ENCODE measurements at regions not wholly inside any gene's neighbourhood (a gene's known extent, or its start where the extent isn't known, plus 50 kb on each side); places are given as distances from the start of the nearest gene placed in this dataset.
A peak's percentile ranks its signal among the peaks of the same experiment; 100 is the strongest.
"Not testable (repeated sequence)": the region's sequence is repeated elsewhere in the genome, so short reads cannot be mapped to it uniquely, and the experiment has no call there.

- Histone ChIP-seq H3K4me3 (replicated peaks in 1 of 3) (no peak overlapping the region), H3K4me1 (peaks cover 25 to 31% of the 10 kb centered on the region in 2 donors), H3K27me3 (no peaks in the 10 kb centered on the region), H3K36me3 (no peaks in the 10 kb centered on the region), H3K9me3 (no peaks in the 10 kb centered on the region), H3K27ac (peak overlapping the region; percentile 79 to 86 (median 84))
- intact Hi-C loops (cut with DNase I) = no loop called here
- 24 to 36% methylated on average over 1 of the region's 1 CpG for WGBS, 2 donors
- TF ChIP-seq CTCF (IDR thresholded peaks at IDR 0.05) (no peak), POLR2A (IDR thresholded peaks at IDR 0.05) (peak in 1 of 2 donors; percentile 36)
- peak; percentile 68 to 80 for DNase-seq
Measured at GRCh38 chr5:87136096-87136495, 131.6 kb upstream of the RASA1 start.

GRCh38 chr5:87136733-87137132, 130.9 kb upstream of the RASA1 start:
- no peak for DNase-seq
- no peaks in the 10 kb centered on the region for H3K36me3 ChIP-seq
- WGBS, 2 donors = 91 to 93% methylated on average over 1 of the region's 1 CpG
- peak overlapping the region; percentile 79 to 86 (median 84) for H3K27ac ChIP-seq
- no peaks in the 10 kb centered on the region for H3K27me3 ChIP-seq
- H3K4me1 ChIP-seq = peaks cover 25 to 31% of the 10 kb centered on the region in 2 donors
- intact Hi-C loops (cut with DNase I) = no loop called here
- no peak overlapping the region for H3K4me3 ChIP-seq (replicated peaks in 1 of 3)
- no peaks in the 10 kb centered on the region for H3K9me3 ChIP-seq
- TF ChIP-seq POLR2A (IDR thresholded peaks at IDR 0.05) (no peak), CTCF (IDR thresholded peaks at IDR 0.05) (no peak)

DNA sequence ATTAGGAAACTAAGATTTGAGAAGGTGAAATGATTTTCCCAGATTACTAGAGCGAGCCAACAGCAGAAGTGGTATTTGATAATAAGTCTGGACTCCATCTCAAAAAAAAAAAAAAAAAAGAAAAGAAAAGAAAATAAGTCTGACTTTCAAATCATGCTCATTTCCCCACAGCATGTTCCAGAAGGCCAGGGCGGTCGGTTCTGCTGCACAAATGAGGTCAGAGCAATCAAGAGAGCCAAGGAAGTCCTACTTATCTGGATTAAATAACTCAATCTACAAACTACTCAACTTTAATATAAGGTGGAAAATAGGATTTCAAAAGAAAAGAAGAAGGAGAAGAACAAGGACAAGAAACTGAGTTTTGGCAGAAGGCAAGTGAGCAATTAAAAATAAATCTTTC, 130.4 kb upstream of the RASA1 start:
- WGBS, 2 donors = 60 to 62% methylated on average over 3 of the region's 3 CpGs
- intact Hi-C loops (cut with DNase I) = no loop called here
- no peak for TF ChIP-seq POLR2A (IDR thresholded peaks at IDR 0.05)

GRCh38 chr5:87138091-87138805, 129.4 kb upstream of the RASA1 start:
- intact Hi-C loops (cut with DNase I) = no loop called here
- no peak for DNase-seq
- Histone ChIP-seq H3K36me3 (no peaks in the 10 kb centered on the region), H3K4me3 (replicated peaks in 1 of 3) (no peak overlapping the region), H3K27me3 (no peaks in the 10 kb centered on the region), H3K9me3 (no peaks in the 10 kb centered on the region), H3K27ac (peak overlapping the region in 2 of 3 donors; percentile 79 to 86), H3K4me1 (peaks cover 25 to 31% of the 10 kb centered on the region in 2 donors)
- TF ChIP-seq POLR2A (IDR thresholded peaks at IDR 0.05) = no peak
- WGBS, 2 donors = 24 to 40% methylated on average over 2 of the region's 2 CpGs

More for the DNA sequence above, 130.4 kb upstream of the RASA1 start:
- H3K9me3 ChIP-seq = no peaks in the 10 kb centered on the region
- H3K36me3 ChIP-seq = no peaks in the 10 kb centered on the region
- H3K27ac ChIP-seq = peak overlapping the region; percentile 79 to 86 (median 84)
- DNase-seq = peak; percentile 45 to 60
- no peak overlapping the region for H3K4me3 ChIP-seq (replicated peaks in 1 of 3)
- H3K27me3 ChIP-seq = no peaks in the 10 kb centered on the region
- peaks cover 25 to 31% of the 10 kb centered on the region in 2 donors for H3K4me1 ChIP-seq

DNA sequence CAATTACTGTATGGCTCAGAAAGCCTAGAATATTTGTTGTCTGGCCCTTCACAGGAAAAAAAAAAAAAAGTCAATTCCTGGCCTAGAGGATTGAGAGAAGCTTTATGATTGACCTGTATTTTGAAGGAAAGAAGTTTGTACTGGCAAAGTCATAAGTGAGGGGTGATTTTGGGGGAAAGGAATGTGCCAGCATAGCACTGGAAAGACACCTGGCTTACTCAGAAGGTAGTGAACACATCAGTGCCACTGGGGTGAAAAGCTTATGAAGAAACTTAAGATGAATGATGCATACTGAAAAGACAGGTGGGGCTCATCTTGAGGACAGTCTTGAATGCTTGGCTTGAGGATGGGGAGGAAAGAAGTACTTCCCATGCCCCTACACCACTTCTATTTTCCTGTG, 127.9 kb upstream of the RASA1 start:
- intact Hi-C loops (cut with DNase I) = no loop called here
- TF ChIP-seq POLR2A (IDR thresholded peaks at IDR 0.05) (no peak), CTCF (IDR thresholded peaks at IDR 0.05) (no peak)
- DNase-seq = no peak

GRCh38 chr5:87141544-87141943, 126.1 kb upstream of the RASA1 start:
- Histone ChIP-seq H3K27me3 (no peaks in the 10 kb centered on the region), H3K27ac (no peak overlapping the region), H3K4me1 (peaks cover 15 to 22% of the 10 kb centered on the region in 2 donors), H3K4me3 (replicated peaks in 1 of 3) (no peak overlapping the region), H3K9me3 (no peaks in the 10 kb centered on the region), H3K36me3 (no peaks in the 10 kb centered on the region)
- intact Hi-C loops (cut with DNase I) = no loop called here
- DNase-seq = no peak
- TF ChIP-seq CTCF (IDR thresholded peaks at IDR 0.05) (no peak), POLR2A (IDR thresholded peaks at IDR 0.05) (no peak)
- 81 to 96% methylated on average over 1 of the region's 1 CpG for WGBS, 2 donors

More for the DNA sequence above, 127.9 kb upstream of the RASA1 start:
- Histone ChIP-seq H3K4me3 (replicated peaks in 1 of 3) (no peak overlapping the region), H3K27me3 (no peaks in the 10 kb centered on the region), H3K9me3 (no peaks in the 10 kb centered on the region), H3K27ac (peak overlapping the region in 1 of 3 donors; percentile 11), H3K4me1 (peaks cover 25 to 31% of the 10 kb centered on the region in 2 donors), H3K36me3 (no peaks in the 10 kb centered on the region)

GRCh38 chr5:87145853-87146252, 121.8 kb upstream of the RASA1 start:
- 63 to 76% methylated on average over 1 of the region's 1 CpG for WGBS, 2 donors
- H3K4me3 ChIP-seq (replicated peaks in 1 of 3); DNase-seq; intact Hi-C loops (cut with DNase I); H3K4me1 ChIP-seq; H3K27me3 ChIP-seq; H3K27ac ChIP-seq; H3K36me3 ChIP-seq; H3K9me3 ChIP-seq: not testable (repeated sequence)

All from thyroid gland (tissue), 4 donors.